ENCODE measurements at regions not wholly inside any gene's neighbourhood (a gene's known extent, or its start where the extent isn't known, plus 50 kb on each side); places are given as distances from the start of the nearest gene placed in this dataset.

GRCh38 chr16:79751471-79752184 lies 151.1 kb upstream of the MAF start:
- Histone ChIP-seq H3K36me3 (ENCODE audit: control insufficient read depth, insufficient read depth, low read length) (no peaks in the 10 kb centered on the region), H3K4me3 (ENCODE audit: extremely low read depth, insufficient read depth, low read length, poor library complexity, severe bottlenecking) (no peak overlapping the region), H3K27ac (ENCODE audit: low read depth, low read length, severe bottlenecking) (no peak overlapping the region), H3K9me3 (ENCODE audit: control insufficient read depth, low read length) (peaks cover 6% of the 10 kb centered on the region), H3K4me1 (ENCODE audit: control insufficient read depth, insufficient read depth, low read length, poor library complexity, severe bottlenecking) (peaks cover 9% of the 10 kb centered on the region)
- WGBS, 2 experiments (ENCODE audit: insufficient coverage in 2 of 2) = 100% methylated on average over 4 of the region's 4 CpGs; no CpG with 5 or more reads in 1 of the 2 experiments

GRCh38 chr16:79750311-79750710 lies 149.8 kb upstream of the MAF start:
- H3K27ac ChIP-seq (ENCODE audit: low read depth, low read length, severe bottlenecking) = no peak overlapping the region
- 86 to 96% methylated on average over 1 to 3 of the region's 4 CpGs for WGBS, 2 experiments (ENCODE audit: insufficient coverage in 2 of 2)
- H3K36me3 ChIP-seq (ENCODE audit: control insufficient read depth, insufficient read depth, low read length) = no peaks in the 10 kb centered on the region
- peaks cover 6% of the 10 kb centered on the region for H3K9me3 ChIP-seq (ENCODE audit: control insufficient read depth, low read length)
- peaks cover 9% of the 10 kb centered on the region for H3K4me1 ChIP-seq (ENCODE audit: control insufficient read depth, insufficient read depth, low read length, poor library complexity, severe bottlenecking)
- H3K4me3 ChIP-seq (ENCODE audit: extremely low read depth, insufficient read depth, low read length, poor library complexity, severe bottlenecking) = no peak overlapping the region

- Histone ChIP-seq H3K4me1 (ENCODE audit: control insufficient read depth, insufficient read depth, low read length, poor library complexity, severe bottlenecking) (peaks cover 4% of the 10 kb centered on the region), H3K9me3 (ENCODE audit: control insufficient read depth, low read length) (peaks cover 6% of the 10 kb centered on the region), H3K4me3 (ENCODE audit: extremely low read depth, insufficient read depth, low read length, poor library complexity, severe bottlenecking) (no peak overlapping the region), H3K36me3 (ENCODE audit: control insufficient read depth, insufficient read depth, low read length) (no peaks in the 10 kb centered on the region), H3K27ac (ENCODE audit: low read depth, low read length, severe bottlenecking) (no peak overlapping the region)
- WGBS, 2 experiments (ENCODE audit: insufficient coverage in 2 of 2) = 94% methylated on average over 2 of the region's 2 CpGs; no CpG with 5 or more reads in 1 of the 2 experiments
Measured at GRCh38 chr16:79748629-79749028, 148.1 kb upstream of the MAF start.

GRCh38 chr16:79747688-79748087 lies 147.2 kb upstream of the MAF start:
- peaks cover 6% of the 10 kb centered on the region for H3K9me3 ChIP-seq (ENCODE audit: control insufficient read depth, low read length)
- WGBS, 2 experiments (ENCODE audit: insufficient coverage in 2 of 2) = 76 to 83% methylated on average over 4 to 6 of the region's 6 CpGs
- no peak overlapping the region for H3K4me3 ChIP-seq (ENCODE audit: extremely low read depth, insufficient read depth, low read length, poor library complexity, severe bottlenecking)
- no peak overlapping the region for H3K27ac ChIP-seq (ENCODE audit: low read depth, low read length, severe bottlenecking)
- H3K4me1 ChIP-seq (ENCODE audit: control insufficient read depth, insufficient read depth, low read length, poor library complexity, severe bottlenecking) = no peaks in the 10 kb centered on the region
- H3K36me3 ChIP-seq (ENCODE audit: control insufficient read depth, insufficient read depth, low read length) = no peaks in the 10 kb centered on the region

- Histone ChIP-seq H3K36me3 (ENCODE audit: control insufficient read depth, insufficient read depth, low read length) (no peaks in the 10 kb centered on the region), H3K9me3 (ENCODE audit: control insufficient read depth, low read length) (no peaks in the 10 kb centered on the region), H3K27ac (ENCODE audit: low read depth, low read length, severe bottlenecking) (no peak overlapping the region), H3K4me3 (ENCODE audit: extremely low read depth, insufficient read depth, low read length, poor library complexity, severe bottlenecking) (no peak overlapping the region), H3K4me1 (ENCODE audit: control insufficient read depth, insufficient read depth, low read length, poor library complexity, severe bottlenecking) (no peaks in the 10 kb centered on the region)
- 95 to 100% methylated on average over 3 to 5 of the region's 5 CpGs for WGBS, 2 experiments (ENCODE audit: insufficient coverage in 2 of 2)
Measured at GRCh38 chr16:79740252-79740651, 139.7 kb upstream of the MAF start.

GRCh38 chr16:79735271-79735670 lies 134.7 kb upstream of the MAF start:
- Histone ChIP-seq H3K4me3 (ENCODE audit: extremely low read depth, insufficient read depth, low read length, poor library complexity, severe bottlenecking) (no peak overlapping the region), H3K4me1 (ENCODE audit: control insufficient read depth, insufficient read depth, low read length, poor library complexity, severe bottlenecking) (no peaks in the 10 kb centered on the region), H3K36me3 (ENCODE audit: control insufficient read depth, insufficient read depth, low read length) (no peaks in the 10 kb centered on the region), H3K9me3 (ENCODE audit: control insufficient read depth, low read length) (no peaks in the 10 kb centered on the region), H3K27ac (ENCODE audit: low read depth, low read length, severe bottlenecking) (no peak overlapping the region)

GRCh38 chr16:79734721-79735120 lies 134.2 kb upstream of the MAF start:
- no peaks in the 10 kb centered on the region for H3K9me3 ChIP-seq (ENCODE audit: control insufficient read depth, low read length)
- WGBS, 2 experiments (ENCODE audit: insufficient coverage in 2 of 2) = 80% methylated on average over 1 of the region's 2 CpGs; no CpG with 5 or more reads in 1 of the 2 experiments
- no peak overlapping the region for H3K27ac ChIP-seq (ENCODE audit: low read depth, low read length, severe bottlenecking)
- no peaks in the 10 kb centered on the region for H3K4me1 ChIP-seq (ENCODE audit: control insufficient read depth, insufficient read depth, low read length, poor library complexity, severe bottlenecking)
- H3K4me3 ChIP-seq (ENCODE audit: extremely low read depth, insufficient read depth, low read length, poor library complexity, severe bottlenecking) = no peak overlapping the region
- H3K36me3 ChIP-seq (ENCODE audit: control insufficient read depth, insufficient read depth, low read length) = no peaks in the 10 kb centered on the region

GRCh38 chr16:79728923-79729240 lies 128.3 kb upstream of the MAF start:
- no peaks in the 10 kb centered on the region for H3K36me3 ChIP-seq (ENCODE audit: control insufficient read depth, insufficient read depth, low read length)
- WGBS, 2 experiments (ENCODE audit: insufficient coverage in 2 of 2) = 86% methylated on average over 2 of the region's 2 CpGs; no CpG with 5 or more reads in 1 of the 2 experiments
- H3K4me1 ChIP-seq (ENCODE audit: control insufficient read depth, insufficient read depth, low read length, poor library complexity, severe bottlenecking) = peaks cover 9% of the 10 kb centered on the region
- no peak overlapping the region for H3K4me3 ChIP-seq (ENCODE audit: extremely low read depth, insufficient read depth, low read length, poor library complexity, severe bottlenecking)
- no peak overlapping the region for H3K27ac ChIP-seq (ENCODE audit: low read depth, low read length, severe bottlenecking)
- H3K9me3 ChIP-seq (ENCODE audit: control insufficient read depth, low read length) = no peaks in the 10 kb centered on the region

GRCh38 chr16:79728048-79728922 lies 127.7 kb upstream of the MAF start:
- H3K36me3 ChIP-seq (ENCODE audit: control insufficient read depth, insufficient read depth, low read length) = no peaks in the 10 kb centered on the region
- H3K27ac ChIP-seq (ENCODE audit: low read depth, low read length, severe bottlenecking) = no peak overlapping the region
- H3K9me3 ChIP-seq (ENCODE audit: control insufficient read depth, low read length) = no peaks in the 10 kb centered on the region
- H3K4me1 ChIP-seq (ENCODE audit: control insufficient read depth, insufficient read depth, low read length, poor library complexity, severe bottlenecking) = peaks cover 9% of the 10 kb centered on the region
- 80 to 87% methylated on average over 1 to 3 of the region's 4 CpGs for WGBS, 2 experiments (ENCODE audit: insufficient coverage in 2 of 2)
- H3K4me3 ChIP-seq (ENCODE audit: extremely low read depth, insufficient read depth, low read length, poor library complexity, severe bottlenecking) = no peak overlapping the region

GRCh38 chr16:79726902-79727301 lies 126.4 kb upstream of the MAF start:
- Histone ChIP-seq H3K27ac (ENCODE audit: low read depth, low read length, severe bottlenecking) (no peak overlapping the region), H3K4me1 (ENCODE audit: control insufficient read depth, insufficient read depth, low read length, poor library complexity, severe bottlenecking) (peaks cover 9% of the 10 kb centered on the region), H3K36me3 (ENCODE audit: control insufficient read depth, insufficient read depth, low read length) (no peaks in the 10 kb centered on the region), H3K9me3 (ENCODE audit: control insufficient read depth, low read length) (no peaks in the 10 kb centered on the region), H3K4me3 (ENCODE audit: extremely low read depth, insufficient read depth, low read length, poor library complexity, severe bottlenecking) (no peak overlapping the region)

- Histone ChIP-seq H3K4me1 (ENCODE audit: control insufficient read depth, insufficient read depth, low read length, poor library complexity, severe bottlenecking) (peaks cover 9% of the 10 kb centered on the region), H3K9me3 (ENCODE audit: control insufficient read depth, low read length) (no peaks in the 10 kb centered on the region), H3K36me3 (ENCODE audit: control insufficient read depth, insufficient read depth, low read length) (no peaks in the 10 kb centered on the region), H3K4me3 (ENCODE audit: extremely low read depth, insufficient read depth, low read length, poor library complexity, severe bottlenecking) (no peak overlapping the region), H3K27ac (ENCODE audit: low read depth, low read length, severe bottlenecking) (no peak overlapping the region)
- 88 to 93% methylated on average over 3 to 4 of the region's 4 CpGs for WGBS, 2 experiments (ENCODE audit: insufficient coverage in 2 of 2)
Measured at GRCh38 chr16:79725051-79725450, 124.5 kb upstream of the MAF start.

Measured in mesodermal cell (in vitro differentiated cells).